GM12878 (cell line): ENCODE measurements at regions not wholly inside any gene's neighbourhood (a gene's known extent, or its start where the extent isn't known, plus 50 kb on each side); places are given as distances from the start of the nearest gene placed in this dataset.

Experiments used
- ATAC-seq: fragments of 200-7000 bp; cut with Tn5 transposase; 3 replicates; pipeline ENCODE4 v1.9.1; 2020; ENCODE audit warnings: mild to moderate bottlenecking, moderate library complexity
- BruUV-seq: library from RNA; stranded (reverse); fragments of 400-500 nt; replicated peaks from 2 replicates; lab custom pipeline; 2021; lab: Mats Ljungman, UMichigan
- CTCF ChIA-PET: fragments of 300-600 bp; sonication (Branson Sonifier 250); formaldehyde crosslinking; extraction: SDS; loops from one replicate; lab custom pipeline; 2021; ENCODE audit warnings: inconsistent platforms; lab: Yijun Ruan, JAX
- POLR2A ChIA-PET: fragments of 350-600 bp; formaldehyde crosslinking; extraction: SDS; loops from one replicate; lab custom pipeline; 2021; ENCODE audit warnings: inconsistent platforms; lab: Charles Lee
- RAD21 ChIA-PET: fragments of 300-600 bp; sonication (Branson Sonifier 250); formaldehyde crosslinking; loops from one replicate; lab custom pipeline; 2023; ENCODE audit warnings: antibody characterized with exemption; ENCODE audit not compliant: unreplicated experiment; lab: Charles Lee
- SMC1A ChIA-PET: fragments of 300-600 bp; sonication (Branson Sonifier 250); formaldehyde crosslinking; loops from one replicate; lab custom pipeline; 2023; ENCODE audit not compliant: unreplicated experiment, uncharacterized antibody; lab: Charles Lee
- DNase-seq: peaks from one replicate; pipeline ENCODE4 v3.0.0-alpha.2; 2011; ENCODE audit warnings: low read depth, low spot score
- FAIRE-seq: peaks from 3 replicates; lab custom pipeline; 2011; peaks lifted over from hg19 to GRCh38; lab: Jason Lieb, UNC
- H2AFZ ChIP-seq: 2 replicates; pipeline ENCODE4 v1.6.0; 2011; ENCODE audit warnings: low read depth, low read length, control low read depth; ENCODE audit not compliant: control insufficient read depth
- H3K27ac ChIP-seq: 2 replicates; pipeline ENCODE4 v1.5.1; 2011; ENCODE audit warnings: control low read depth; ENCODE audit not compliant: control insufficient read depth, insufficient read depth
- H3K27me3 ChIP-seq, 2 experiments: replicated peaks in 1 of 2; 2 replicates each; pipeline versions ENCODE4 v1.6.0 to v1.6.1; 2011; ENCODE audit warnings: low read length in 1 of 2; ENCODE audit not compliant: control insufficient read depth in 2 of 2, insufficient read depth in 2 of 2
- H3K36me3 ChIP-seq, 2 experiments: 2 replicates each; pipeline ENCODE4 v1.5.1; 2011; ENCODE audit warnings: low read length in 1 of 2; ENCODE audit not compliant: control insufficient read depth in 2 of 2, insufficient read depth in 2 of 2
- H3K4me1 ChIP-seq: 2 replicates; pipeline ENCODE4 v1.6.1; 2011; ENCODE audit warnings: mild to moderate bottlenecking, low read length, moderate library complexity, mixed read lengths; ENCODE audit not compliant: control insufficient read depth, insufficient read depth
- H3K4me2 ChIP-seq: 2 replicates; pipeline ENCODE4 v1.6.0; 2011; ENCODE audit warnings: control low read depth; ENCODE audit not compliant: control insufficient read depth, insufficient read depth
- H3K4me3 ChIP-seq: fragments of 200-600 bp; sonication (generic); 2 replicates; pipeline ENCODE4 v1.5.1; 2016
- H3K79me2 ChIP-seq: 2 replicates; pipeline ENCODE4 v1.6.0; 2011; ENCODE audit warnings: low read length; ENCODE audit not compliant: control insufficient read depth, insufficient read depth
- H3K9ac ChIP-seq: 2 replicates; pipeline ENCODE4 v1.8.0; 2011; ENCODE audit warnings: low read length, control low read depth, mixed read lengths; ENCODE audit not compliant: control insufficient read depth, insufficient read depth
- H3K9me3 ChIP-seq: replicated peaks from 3 replicates; pipeline ENCODE4 v1.5.1; 2011; ENCODE audit warnings: mild to moderate bottlenecking, low read length; ENCODE audit not compliant: control insufficient read depth, insufficient read depth
- H4K20me1 ChIP-seq: 2 replicates; pipeline ENCODE4 v1.6.0; 2011; ENCODE audit not compliant: control insufficient read depth, insufficient read depth
- BCLAF1 ChIP-seq: fragments of 450-650 bp; IDR thresholded peaks from 2 replicates; pipeline ENCODE4 v1.6.1; 2017; ENCODE audit warnings: antibody characterized with exemption, mild to moderate bottlenecking, moderate library complexity
- BMI1 ChIP-seq: fragments of 450-650 bp; IDR thresholded peaks from 2 replicates; pipeline ENCODE4 v1.6.1; 2016; ENCODE audit warnings: mild to moderate bottlenecking, moderate library complexity, borderline replicate concordance
- DPF2 ChIP-seq: fragments of 450-650 bp; IDR thresholded peaks from 2 replicates; pipeline ENCODE4 v1.6.1; 2017; ENCODE audit warnings: mild to moderate bottlenecking
- HCFC1 ChIP-seq: fragments of 150-350 bp; IDR thresholded peaks from 2 replicates; pipeline ENCODE4 v1.6.1; 2014; ENCODE audit warnings: low read length
- IKZF2 ChIP-seq, 2 experiments: fragments of 450-650 bp; IDR thresholded peaks; 2 replicates each; pipeline ENCODE4 v1.6.1; 2017; ENCODE audit warnings: mild to moderate bottlenecking in 2 of 2, moderate library complexity in 2 of 2
- IRF4 ChIP-seq: IDR thresholded peaks from 2 replicates; pipeline ENCODE4 v1.6.1; 2011; ENCODE audit warnings: low read depth, low read length
- LARP7 ChIP-seq: fragments of 450-650 bp; IDR thresholded peaks from 2 replicates; pipeline ENCODE4 v1.6.1; 2017; ENCODE audit warnings: mild to moderate bottlenecking
- MEF2A ChIP-seq: IDR thresholded peaks from 2 replicates; pipeline ENCODE4 v1.6.1; 2011; ENCODE audit warnings: low read depth, mild to moderate bottlenecking, low read length, moderate library complexity; ENCODE audit not compliant: insufficient read depth
- MEF2B ChIP-seq: fragments of 450-650 bp; IDR thresholded peaks from 2 replicates; pipeline ENCODE4 v1.6.1; 2018; ENCODE audit warnings: mild to moderate bottlenecking, moderate library complexity; ENCODE audit not compliant: partially characterized antibody, poor library complexity, severe bottlenecking
- NFYA ChIP-seq: IDR thresholded peaks from 2 replicates; pipeline ENCODE4 v1.6.1; 2011; ENCODE audit warnings: low read depth, mild to moderate bottlenecking, low read length, improper control_type of control experiment, borderline replicate concordance
- POLR2A ChIP-seq: IDR thresholded peaks from 2 replicates; pipeline ENCODE4 v1.6.1; 2011; ENCODE audit warnings: low read depth, mild to moderate bottlenecking, low read length
- RAD51 ChIP-seq: fragments of 450-650 bp; IDR thresholded peaks from 2 replicates; pipeline ENCODE4 v1.6.1; 2016; ENCODE audit warnings: moderate library complexity, mild to moderate bottlenecking, inconsistent platforms
- SMC3 ChIP-seq: IDR thresholded peaks from 2 replicates; pipeline ENCODE4 v1.6.1; 2011; ENCODE audit warnings: low read length, improper control_type of control experiment, borderline replicate concordance
- SPI1 ChIP-seq: IDR thresholded peaks from 2 replicates; pipeline ENCODE4 v1.6.1; 2011; ENCODE audit warnings: low read depth, mild to moderate bottlenecking, low read length, moderate library complexity, borderline replicate concordance; ENCODE audit not compliant: insufficient read depth
- SUZ12 ChIP-seq: fragments of 200-600 bp; sonication (generic); IDR thresholded peaks from one replicate; pipeline ENCODE4 v1.6.1; 2018; ENCODE audit warnings: antibody characterized with exemption, mild to moderate bottlenecking; ENCODE audit not compliant: unreplicated experiment
- ZNF207 ChIP-seq: fragments of 450-650 bp; IDR thresholded peaks from 2 replicates; pipeline ENCODE4 v1.6.1; 2014; ENCODE audit warnings: antibody characterized with exemption, mild to moderate bottlenecking, borderline replicate concordance
- whole genome bisulfite sequencing: methylation state at CpG from one replicate; pipeline ENCODE4 v1.1.6; 2016; ENCODE audit warnings: low lambda C conversion rate; ENCODE audit not compliant: insufficient replicate concordance, insufficient coverage; ENCODE audit errors: missing lambda C conversion rate; 5-methylcytosine and 5-hydroxymethylcytosine counted together
- in situ Hi-C: fragments of 300-500 bp; cut with MboI; formaldehyde crosslinking; loops from 9 replicates; pipeline ENCODE4 v1.14.3; 2018; ENCODE audit warnings: mixed read lengths
- intact Hi-C: fragments of 100-400 bp; cut with micrococcal nuclease; formaldehyde crosslinking; loops from one replicate; pipeline ENCODE4 v1.14.2; 2022; ENCODE audit not compliant: unreplicated experiment
- TF ChIP-seq, protein P1 (sequence below): fragments of 450-650 bp; IDR thresholded peaks from 2 replicates; pipeline ENCODE4 v1.6.1; 2017; ENCODE audit warnings: mild to moderate bottlenecking, moderate library complexity
- TF ChIP-seq, protein P2 (sequence below): IDR thresholded peaks from 2 replicates; pipeline ENCODE4 v1.6.1; 2011; ENCODE audit warnings: mild to moderate bottlenecking, low read depth, low read length, moderate library complexity; ENCODE audit not compliant: insufficient replicate concordance

GRCh38 chr2:8058652-8059051 lies 623.2 kb upstream of the ID2 start:
- Histone ChIP-seq H3K4me1 (peaks cover 21% of the 10 kb centered on the region), H3K9ac (no peak overlapping the region), H3K27me3 (no peaks in the 10 kb centered on the region), H3K27ac (no peak overlapping the region; the same call in 1 of the 2 replicates), H4K20me1 (no peaks in the 10 kb centered on the region), H2AFZ (peak overlapping the region; percentile 18; the same call in 1 of the 2 replicates), H3K9me3 (no peaks in the 10 kb centered on the region; the same call in 2 of the 3 replicates), H3K4me2 (0 out of 2 replicates have a peak overlapping the region, but pooled peaks have one; percentile 30), H3K4me3 (no peak overlapping the region), H3K36me3 (no peaks in the 10 kb centered on the region), H3K79me2 (no peaks in the 10 kb centered on the region)
- ChIA-PET CTCF (no interaction called here), SMC1A (interaction anchor here (0.9 to 1.6 kb wide), 11 partner anchors 9 to 621 kb away, joined by 3 to 7 read pairs (median 3); no protein-coding TSS in a partner anchor), RAD21 (no interaction called here), POLR2A (interaction anchor here (0.7 kb wide), 1 partner anchor 258 kb away, joined by 3 read pairs; no protein-coding TSS in a partner anchor)
- no TSS peak for BruUV-seq
- ATAC-seq (peak; percentile 86), DNase-seq (no peak), FAIRE-seq (peak; percentile 85)
- intact Hi-C loops = no loop called here
- WGBS = 4% methylated on average over 2 of the region's 2 CpGs
- in situ Hi-C loops = no loop called here
- TF ChIP-seq, protein P1, sequence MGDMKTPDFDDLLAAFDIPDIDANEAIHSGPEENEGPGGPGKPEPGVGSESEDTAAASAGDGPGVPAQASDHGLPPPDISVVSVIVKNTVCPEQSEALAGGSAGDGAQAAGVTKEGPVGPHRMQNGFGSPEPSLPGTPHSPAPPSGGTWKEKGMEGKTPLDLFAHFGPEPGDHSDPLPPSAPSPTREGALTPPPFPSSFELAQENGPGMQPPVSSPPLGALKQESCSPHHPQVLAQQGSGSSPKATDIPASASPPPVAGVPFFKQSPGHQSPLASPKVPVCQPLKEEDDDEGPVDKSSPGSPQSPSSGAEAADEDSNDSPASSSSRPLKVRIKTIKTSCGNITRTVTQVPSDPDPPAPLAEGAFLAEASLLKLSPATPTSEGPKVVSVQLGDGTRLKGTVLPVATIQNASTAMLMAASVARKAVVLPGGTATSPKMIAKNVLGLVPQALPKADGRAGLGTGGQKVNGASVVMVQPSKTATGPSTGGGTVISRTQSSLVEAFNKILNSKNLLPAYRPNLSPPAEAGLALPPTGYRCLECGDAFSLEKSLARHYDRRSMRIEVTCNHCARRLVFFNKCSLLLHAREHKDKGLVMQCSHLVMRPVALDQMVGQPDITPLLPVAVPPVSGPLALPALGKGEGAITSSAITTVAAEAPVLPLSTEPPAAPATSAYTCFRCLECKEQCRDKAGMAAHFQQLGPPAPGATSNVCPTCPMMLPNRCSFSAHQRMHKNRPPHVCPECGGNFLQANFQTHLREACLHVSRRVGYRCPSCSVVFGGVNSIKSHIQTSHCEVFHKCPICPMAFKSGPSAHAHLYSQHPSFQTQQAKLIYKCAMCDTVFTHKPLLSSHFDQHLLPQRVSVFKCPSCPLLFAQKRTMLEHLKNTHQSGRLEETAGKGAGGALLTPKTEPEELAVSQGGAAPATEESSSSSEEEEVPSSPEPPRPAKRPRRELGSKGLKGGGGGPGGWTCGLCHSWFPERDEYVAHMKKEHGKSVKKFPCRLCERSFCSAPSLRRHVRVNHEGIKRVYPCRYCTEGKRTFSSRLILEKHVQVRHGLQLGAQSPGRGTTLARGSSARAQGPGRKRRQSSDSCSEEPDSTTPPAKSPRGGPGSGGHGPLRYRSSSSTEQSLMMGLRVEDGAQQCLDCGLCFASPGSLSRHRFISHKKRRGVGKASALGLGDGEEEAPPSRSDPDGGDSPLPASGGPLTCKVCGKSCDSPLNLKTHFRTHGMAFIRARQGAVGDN = peak; percentile 24; the same call in 1 of the 2 replicates
- TF ChIP-seq MEF2A = no peak
- TF ChIP-seq POLR2A = no peak
- peak; percentile 14 for TF ChIP-seq MEF2B
- TF ChIP-seq IKZF2 (IDR thresholded peaks at IDR 0.05) = peak; percentile 66 to 73; a peak in 3 of 4 replicates
- TF ChIP-seq IRF4 = no peak
- TF ChIP-seq, protein P2, sequence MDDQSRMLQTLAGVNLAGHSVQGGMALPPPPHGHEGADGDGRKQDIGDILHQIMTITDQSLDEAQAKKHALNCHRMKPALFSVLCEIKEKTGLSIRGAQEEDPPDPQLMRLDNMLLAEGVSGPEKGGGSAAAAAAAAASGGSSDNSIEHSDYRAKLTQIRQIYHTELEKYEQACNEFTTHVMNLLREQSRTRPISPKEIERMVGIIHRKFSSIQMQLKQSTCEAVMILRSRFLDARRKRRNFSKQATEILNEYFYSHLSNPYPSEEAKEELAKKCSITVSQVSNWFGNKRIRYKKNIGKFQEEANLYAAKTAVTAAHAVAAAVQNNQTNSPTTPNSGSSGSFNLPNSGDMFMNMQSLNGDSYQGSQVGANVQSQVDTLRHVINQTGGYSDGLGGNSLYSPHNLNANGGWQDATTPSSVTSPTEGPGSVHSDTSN = no peak
- no peak for TF ChIP-seq HCFC1
- TF ChIP-seq ZNF207 = no peak
- no peak for TF ChIP-seq NFYA
- no peak for TF ChIP-seq BCLAF1
- 0 out of 2 replicates have a peak, but pooled peaks have one; percentile 36 for TF ChIP-seq DPF2
- TF ChIP-seq SUZ12 = no peak
- no peak for TF ChIP-seq RAD51
- TF ChIP-seq LARP7 = no peak
- peak; percentile 92 for TF ChIP-seq SPI1
- no peak for TF ChIP-seq SMC3
- no peak for TF ChIP-seq BMI1
